Pancreas (tissue), 10 donors: ENCODE measurements at regions not wholly inside any gene's neighbourhood (a gene's known extent, or its start where the extent isn't known, plus 50 kb on each side); places are given as distances from the start of the nearest gene placed in this dataset.

Experiments
- ATAC-seq, 4 donors: fragments of 200-7000 bp; cut with Tn5 transposase; one replicate each; pipeline versions ENCODE4 v1.8.0 to v1.9.1; 2020; ENCODE audit warnings: mild to moderate bottlenecking in 4 of 4, moderate library complexity in 4 of 4
- DNase-seq, 6 donors: peaks; one replicate each; pipeline ENCODE4 v3.0.0-alpha.2; 2020
- FAIRE-seq: peaks from 2 replicates; lab custom pipeline; 2012; peaks lifted over from hg19 to GRCh38; lab: Jason Lieb, UNC
- H3K27ac ChIP-seq, 4 donors: fragments of 200-600 bp; sonication (generic); 1 replicate in 3 of 4; 2 replicates in 1 of 4; pipeline versions ENCODE4 v1.5.0 to v1.8.0; 2020
- H3K27me3 ChIP-seq, 4 donors: fragments of 200-600 bp; one replicate each; pipeline ENCODE4 v1.8.0; 2021
- H3K36me3 ChIP-seq, 3 donors: fragments of 200-600 bp; sonication (generic) in 1 of 3; one replicate each; pipeline versions ENCODE4 v1.5.0 to v1.8.0; 2020 to 2021
- H3K4me1 ChIP-seq, 3 donors: fragments of 200-600 bp; one replicate each; pipeline ENCODE4 v1.8.0; 2021
- H3K4me3 ChIP-seq, 4 donors: fragments of 200-600 bp; sonication (generic) in 2 of 4; one replicate each; pipeline versions ENCODE4 v1.5.0 to v1.8.0; 2020 to 2021
- H3K9me3 ChIP-seq, 4 donors: fragments of 200-600 bp; one replicate each; pipeline ENCODE4 v1.8.0; 2021
- WGBS, 2 donors: extraction: QIAGEN DNeasy Blood & Tissue Kit; methylation state at CpG; one replicate each; pipeline ENCODE4 v1.1.7; 2013; 5-methylcytosine and 5-hydroxymethylcytosine counted together
- intact Hi-C, 3 donors: fragments of 100-400 bp; cut with DNase I; formaldehyde crosslinking; loops; one replicate each; pipeline versions ENCODE4 v1.11.1 to v1.14.2; 2022
- TF ChIP-seq, protein P1 (sequence below), 4 donors: fragments of 200-600 bp; sonication (generic) in 3 of 4; IDR thresholded peaks; one replicate each; pipeline versions ENCODE4 v1.5.0 to v1.8.0; 2021; ENCODE audit warnings: antibody characterized with exemption in 4 of 4
- donor health status: healthy with polysubstance abuse.
- donor health status: DM: no; HTN: no; CAD: no; lungs with moderate emphysema.
- donor health status: DM: no; HTN: no; CAD: no.
- donor health status: control.
- donor health status: control.
- donor health status: Bipolar disorder and iron deficiency.
- donor health status: DM: yes; HTN: yes; CAD: no.
- donor health status: DM: no; HTN: no; CAD: no.
- donor health status: DM: no; HTN: no; CAD: no.
- donor health status: DM: yes; HTN: yes; CAD: no.

DNA sequence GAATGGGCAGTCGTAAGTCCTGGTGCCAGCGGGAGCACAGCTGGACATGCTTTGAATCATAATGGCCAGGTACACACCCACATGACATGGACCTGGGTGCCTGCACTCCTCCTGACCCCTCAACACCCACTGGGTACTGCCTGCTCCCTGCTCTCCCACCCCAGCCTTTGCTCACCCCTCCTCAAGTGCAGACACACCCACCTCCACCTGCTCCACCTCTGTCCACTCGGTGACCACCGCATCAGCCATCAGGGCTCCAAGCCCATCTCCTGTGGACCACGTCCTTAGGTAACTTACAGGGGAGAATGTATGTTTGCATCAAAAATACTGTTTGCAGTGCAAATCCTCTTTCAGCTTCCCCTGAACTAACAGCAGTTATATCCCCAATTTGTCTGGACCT is 214.6 kb downstream of the BRD1 start:
- WGBS, 2 donors, result 80 to 87% methylated on average over 5 of the region's 5 CpGs
- TF ChIP-seq, protein P1, sequence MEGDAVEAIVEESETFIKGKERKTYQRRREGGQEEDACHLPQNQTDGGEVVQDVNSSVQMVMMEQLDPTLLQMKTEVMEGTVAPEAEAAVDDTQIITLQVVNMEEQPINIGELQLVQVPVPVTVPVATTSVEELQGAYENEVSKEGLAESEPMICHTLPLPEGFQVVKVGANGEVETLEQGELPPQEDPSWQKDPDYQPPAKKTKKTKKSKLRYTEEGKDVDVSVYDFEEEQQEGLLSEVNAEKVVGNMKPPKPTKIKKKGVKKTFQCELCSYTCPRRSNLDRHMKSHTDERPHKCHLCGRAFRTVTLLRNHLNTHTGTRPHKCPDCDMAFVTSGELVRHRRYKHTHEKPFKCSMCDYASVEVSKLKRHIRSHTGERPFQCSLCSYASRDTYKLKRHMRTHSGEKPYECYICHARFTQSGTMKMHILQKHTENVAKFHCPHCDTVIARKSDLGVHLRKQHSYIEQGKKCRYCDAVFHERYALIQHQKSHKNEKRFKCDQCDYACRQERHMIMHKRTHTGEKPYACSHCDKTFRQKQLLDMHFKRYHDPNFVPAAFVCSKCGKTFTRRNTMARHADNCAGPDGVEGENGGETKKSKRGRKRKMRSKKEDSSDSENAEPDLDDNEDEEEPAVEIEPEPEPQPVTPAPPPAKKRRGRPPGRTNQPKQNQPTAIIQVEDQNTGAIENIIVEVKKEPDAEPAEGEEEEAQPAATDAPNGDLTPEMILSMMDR (IDR thresholded peaks at IDR 0.05), result no peak
- no peaks in the 10 kb centered on the region for H3K27me3 ChIP-seq
- no peak overlapping the region for H3K4me3 ChIP-seq
- H3K4me1 ChIP-seq, result no peaks in the 10 kb centered on the region
- H3K27ac ChIP-seq, result no peak overlapping the region
- ATAC-seq (no peak), FAIRE-seq (no peak), DNase-seq (peak in 1 of 6 donors; percentile 33)
- H3K9me3 ChIP-seq, result no peaks in the 10 kb centered on the region
- intact Hi-C loops, result no loop called here
- no peaks in the 10 kb centered on the region for H3K36me3 ChIP-seq

- H3K4me3 ChIP-seq, result no peak overlapping the region
- peak in 1 of 6 donors; percentile 30 for DNase-seq
- FAIRE-seq, result no peak
- H3K4me1 ChIP-seq, result no peaks in the 10 kb centered on the region
- no peaks in the 10 kb centered on the region for H3K27me3 ChIP-seq
- ATAC-seq, result no peak
- WGBS, 2 donors, result 60 to 74% methylated on average over 24 of the region's 24 CpGs
- intact Hi-C loops, result no loop called here
- no peaks in the 10 kb centered on the region for H3K36me3 ChIP-seq
- H3K27ac ChIP-seq, result no peak overlapping the region
- no peaks in the 10 kb centered on the region for H3K9me3 ChIP-seq
- TF ChIP-seq, protein P1 (IDR thresholded peaks at IDR 0.05), result no peak
These were observed 218.3 kb downstream of the BRD1 start for GRCh38 chr22:49609207-49609876.

GRCh38 chr22:49608660-49609059 is 219.0 kb downstream of the BRD1 start:
- no peaks in the 10 kb centered on the region for H3K9me3 ChIP-seq
- no peaks in the 10 kb centered on the region for H3K36me3 ChIP-seq
- no peaks in the 10 kb centered on the region for H3K27me3 ChIP-seq
- ATAC-seq (no peak), FAIRE-seq (no peak), DNase-seq (no peak)
- TF ChIP-seq, protein P1 (IDR thresholded peaks at IDR 0.05), result no peak
- H3K4me1 ChIP-seq, result no peaks in the 10 kb centered on the region
- 59 to 71% methylated on average over 14 of the region's 14 CpGs for WGBS, 2 donors
- intact Hi-C loops, result no loop called here
- H3K4me3 ChIP-seq, result no peak overlapping the region
- no peak overlapping the region for H3K27ac ChIP-seq

DNA sequence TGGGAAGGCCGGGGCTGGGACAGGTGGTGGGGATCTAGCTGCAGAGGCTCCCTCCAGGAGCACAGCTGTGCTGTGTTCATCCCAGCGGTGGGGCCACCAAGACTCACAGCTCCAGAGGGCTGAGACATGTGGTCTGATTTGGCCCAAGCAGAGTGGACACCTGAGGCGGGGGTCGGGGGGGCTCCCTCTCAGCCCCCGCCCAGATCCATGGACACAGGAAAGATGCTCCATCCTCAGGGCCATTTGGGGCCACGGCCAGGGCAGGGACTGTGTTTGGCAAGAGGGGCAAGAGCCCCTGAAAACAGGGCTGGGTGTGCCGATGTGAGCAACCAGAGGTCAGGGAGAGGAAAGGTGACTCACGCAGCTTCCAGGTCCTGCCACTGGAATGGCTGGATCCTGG is 219.4 kb downstream of the BRD1 start:
- ATAC-seq, result no peak
- Histone ChIP-seq H3K9me3 (no peaks in the 10 kb centered on the region), H3K27me3 (no peaks in the 10 kb centered on the region), H3K27ac (no peak overlapping the region), H3K4me3 (no peak overlapping the region), H3K4me1 (no peaks in the 10 kb centered on the region), H3K36me3 (no peaks in the 10 kb centered on the region)
- DNase-seq, result peak in 1 of 6 donors; percentile 25
- intact Hi-C loops, result no loop called here
- TF ChIP-seq, protein P1 (IDR thresholded peaks at IDR 0.05), result no peak
- 59 to 64% methylated on average over 8 of the region's 8 CpGs for WGBS, 2 donors
- no peak for FAIRE-seq

DNA sequence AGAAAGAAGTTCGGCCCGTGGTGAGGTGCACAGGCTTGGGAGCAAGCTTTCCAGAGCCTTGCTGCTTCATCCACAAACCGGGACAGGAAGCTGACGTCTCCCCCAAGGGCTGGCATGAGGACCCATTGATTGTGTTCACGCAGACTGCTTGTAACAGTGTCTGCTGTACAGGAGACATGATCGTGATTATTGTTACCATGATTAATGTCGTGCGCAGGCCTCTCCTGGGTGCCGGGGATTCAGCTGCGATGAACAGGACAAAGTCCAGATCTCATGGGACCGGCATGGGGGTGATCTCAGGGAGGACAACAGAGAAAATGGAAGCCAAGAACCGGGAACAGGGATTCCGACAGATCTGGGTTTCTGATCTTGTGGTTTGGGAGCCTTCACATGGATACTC is 219.9 kb downstream of the BRD1 start:
- Histone ChIP-seq H3K4me3 (no peak overlapping the region), H3K9me3 (no peaks in the 10 kb centered on the region), H3K27me3 (no peaks in the 10 kb centered on the region), H3K4me1 (no peaks in the 10 kb centered on the region), H3K27ac (no peak overlapping the region), H3K36me3 (no peaks in the 10 kb centered on the region)
- ATAC-seq (no peak), DNase-seq (no peak), FAIRE-seq (no peak)
- intact Hi-C loops, result no loop called here
- TF ChIP-seq, protein P1 (IDR thresholded peaks at IDR 0.05), result no peak
- WGBS, 2 donors, result 54 to 72% methylated on average over 13 of the region's 13 CpGs
